HCT116 (cell line): ENCODE measurements at regions not wholly inside any gene's neighbourhood (a gene's known extent, or its start where the extent isn't known, plus 50 kb on each side); places are given as distances from the start of the nearest gene placed in this dataset.

ENCODE experiments used
- ATAC-seq: fragments of 200-7000 bp; cut with Tn5 transposase; 2 replicates; pipeline ENCODE4 v1.9.1; 2020; ENCODE audit warnings: mild to moderate bottlenecking, moderate library complexity
- BruUV-seq: library from RNA; stranded (reverse); fragments of 400-500 nt; replicated peaks from 2 replicates; lab custom pipeline; 2021; lab: Mats Ljungman, UMichigan
- CTCF ChIA-PET: fragments of 300-600 bp; sonication (Branson Sonifier 250); formaldehyde crosslinking; loops from one replicate; lab custom pipeline; 2021; ENCODE audit warnings: antibody characterized with exemption; lab: Charles Lee
- POLR2A ChIA-PET: fragments of 300-600, 350-600 bp; sonication (Branson Sonifier 250); formaldehyde crosslinking; loops from one replicate; lab custom pipeline; 2021; ENCODE audit warnings: antibody characterized with exemption; lab: Charles Lee
- RAD21 ChIA-PET, 2 experiments: fragments of 300-600 bp; sonication (Branson Sonifier 250); formaldehyde crosslinking; loops; one replicate each; lab custom pipeline; 2023; ENCODE audit warnings: low total read pairs in 2 of 2; ENCODE audit not compliant: uncharacterized antibody in 2 of 2, unreplicated experiment in 2 of 2, low non-redundant PET in 1 of 2; lab: Charles Lee
- DNase-seq: peaks from one replicate; pipeline ENCODE4 v3.0.0-alpha.2; 2010; ENCODE audit warnings: low read depth, low spot score
- H2AFZ ChIP-seq: fragments of 200-600 bp; shearing (Covaris generic), sonication (generic); 2 replicates; pipeline ENCODE4 v1.6.1; 2017; ENCODE audit warnings: low read depth, mixed run types, mixed read lengths, antibody characterized with exemption, low read length; ENCODE audit not compliant: poor library complexity, severe bottlenecking
- H3K27ac ChIP-seq: 2 replicates; pipeline ENCODE4 v1.5.1; 2012; ENCODE audit warnings: low read depth, low read length
- H3K27me3 ChIP-seq: fragments of 200-600 bp; sonication (generic); 2 replicates; pipeline ENCODE4 v1.6.1; 2016; ENCODE audit warnings: mixed run types, low read length, mixed read lengths; ENCODE audit not compliant: insufficient read depth
- H3K36me3 ChIP-seq, 2 experiments: fragments of 200-500 bp in 1 of 2; fragments of 200-600 bp in 1 of 2; sonication (Bioruptor generic) in 1 of 2; sonication (generic) in 1 of 2; 2 replicates each; pipeline versions ENCODE4 v1.5.1 to v1.6.1; 2014 to 2016; ENCODE audit warnings: low read length in 2 of 2, inconsistent platforms in 1 of 2, mixed read lengths in 1 of 2, mixed run types in 1 of 2; ENCODE audit not compliant: insufficient read depth in 2 of 2, control insufficient read depth in 1 of 2
- H3K4me1 ChIP-seq, 2 experiments: fragments of 200-600 bp in 1 of 2; sonication (generic) in 1 of 2; 2 replicates each; pipeline versions ENCODE4 v1.5.1 to v1.6.1; 2012 to 2017; ENCODE audit warnings: low read length in 2 of 2, inconsistent platforms in 1 of 2, mild to moderate bottlenecking in 1 of 2, mixed read lengths in 1 of 2, mixed run types in 1 of 2, moderate library complexity in 1 of 2; ENCODE audit not compliant: insufficient read depth in 2 of 2, control insufficient read depth in 1 of 2
- H3K4me2 ChIP-seq: fragments of 200-600 bp; sonication (generic); 2 replicates; pipeline ENCODE4 v1.6.1; 2017; ENCODE audit warnings: mixed run types, low read length, mixed read lengths
- H3K4me3 ChIP-seq, 2 experiments: fragments of 200-600 bp in 1 of 2; sonication (generic) in 1 of 2; replicated peaks in 1 of 2; 2 replicates each; pipeline ENCODE4 v1.5.1; 2011 to 2016; ENCODE audit warnings: low read length in 2 of 2, control low read depth in 1 of 2, low read depth in 1 of 2, mild to moderate bottlenecking in 1 of 2, mixed read lengths in 1 of 2, mixed run types in 1 of 2
- H3K79me2 ChIP-seq: fragments of 200-600 bp; sonication (generic); 2 replicates; pipeline ENCODE4 v1.6.1; 2017; ENCODE audit warnings: mild to moderate bottlenecking, mixed run types, low read length, moderate library complexity, mixed read lengths; ENCODE audit not compliant: insufficient read depth
- H3K9ac ChIP-seq: fragments of 200-600 bp; sonication (generic); 2 replicates; pipeline ENCODE4 v1.6.1; 2016; ENCODE audit warnings: low read length, mixed read lengths
- H3K9me2 ChIP-seq: fragments of 200-600 bp; sonication (generic), shearing (Covaris generic); 2 replicates; pipeline ENCODE4 v1.6.1; 2017; ENCODE audit warnings: mixed run types, mild to moderate bottlenecking, moderate library complexity; ENCODE audit not compliant: insufficient read depth
- H3K9me3 ChIP-seq, 2 experiments: fragments of 200-500 bp in 1 of 2; fragments of 200-600 bp in 1 of 2; sonication (Bioruptor generic) in 1 of 2; sonication (generic) in 1 of 2; 2 replicates each; pipeline ENCODE4 v1.6.1; 2014 to 2017; ENCODE audit warnings: low read length in 2 of 2, mixed read lengths in 2 of 2, inconsistent platforms in 1 of 2, low read depth in 1 of 2, mild to moderate bottlenecking in 1 of 2, mixed run types in 1 of 2, moderate library complexity in 1 of 2; ENCODE audit not compliant: control insufficient read depth in 1 of 2, insufficient read depth in 1 of 2
- H4K20me1 ChIP-seq: fragments of 200-600 bp; sonication (generic), shearing (Covaris generic); 2 replicates; pipeline ENCODE4 v1.6.1; 2017; ENCODE audit warnings: mixed run types, mild to moderate bottlenecking, moderate library complexity; ENCODE audit not compliant: insufficient read depth
- EZH2 ChIP-seq: fragments of 200-600 bp; sonication (generic); IDR thresholded peaks from 2 replicates; pipeline ENCODE4 v1.6.1; 2017; ENCODE audit warnings: antibody characterized with exemption, mixed run types
- EZH2phosphoT487 ChIP-seq: fragments of 200-600 bp; IDR thresholded peaks from 2 replicates; pipeline ENCODE4 v1.6.1; 2018; ENCODE audit warnings: antibody characterized with exemption, borderline replicate concordance
- YY1 ChIP-seq: IDR thresholded peaks from 2 replicates; pipeline ENCODE4 v1.6.1; 2011; ENCODE audit warnings: low read length, low read depth, moderate library complexity, mild to moderate bottlenecking; ENCODE audit not compliant: insufficient replicate concordance; ENCODE audit errors: extremely low read depth
- intact Hi-C: fragments of 100-400 bp; cut with micrococcal nuclease; formaldehyde crosslinking; loops from 2 replicates; pipeline ENCODE4 v1.10.0; 2022
- TF ChIP-seq, protein P1 (sequence below), 3 experiments: fragments of 200-600 bp in 1 of 3; sonication (generic) in 1 of 3; IDR thresholded peaks in 2 of 3; conservative IDR thresholded peaks in 1 of 3; 2 replicates each; pipeline ENCODE4 v1.5.1; 2012 to 2017; ENCODE audit warnings: low read depth in 2 of 3, low read length in 2 of 3, antibody characterized with exemption in 1 of 3, borderline replicate concordance in 1 of 3, control low read depth in 1 of 3, mild to moderate bottlenecking in 1 of 3, mixed read lengths in 1 of 3, mixed run types in 1 of 3, moderate library complexity in 1 of 3; ENCODE audit not compliant: insufficient read depth in 1 of 3
- TF ChIP-seq, protein P2 (sequence below): IDR thresholded peaks from 2 replicates; pipeline ENCODE4 v1.6.1; 2011; ENCODE audit warnings: mild to moderate bottlenecking, low read length, moderate library complexity; ENCODE audit not compliant: insufficient replicate concordance; ENCODE audit errors: extremely low read depth

DNA sequence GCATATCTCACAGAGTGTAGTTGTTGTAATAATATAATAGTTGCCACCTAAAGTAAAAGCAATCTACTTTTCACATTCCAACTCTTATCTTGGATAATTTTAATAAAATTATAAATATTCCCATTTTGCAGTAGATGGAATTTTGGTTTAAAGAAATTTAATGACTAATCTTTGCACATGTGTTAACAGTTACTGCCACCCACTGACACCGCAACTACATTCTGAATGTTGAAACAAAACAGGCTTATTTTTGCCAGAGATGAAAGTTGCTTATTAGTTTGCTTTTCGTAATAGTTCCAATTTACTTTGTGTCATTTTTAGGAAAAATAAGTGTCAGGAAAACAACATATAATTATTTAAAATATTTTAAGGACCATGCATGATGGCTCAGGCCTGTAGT is 557.5 kb upstream of the PCDH15 start:
- BruUV-seq, result no TSS peak
- Histone ChIP-seq H3K9me2 (no peaks in the 10 kb centered on the region), H3K9ac (no peak overlapping the region), H3K79me2 (no peaks in the 10 kb centered on the region), H3K27ac (no peak overlapping the region), H4K20me1 (no peaks in the 10 kb centered on the region), H3K36me3 (no peaks in the 10 kb centered on the region), H3K27me3 (no peaks in the 10 kb centered on the region), H3K9me3 (peaks cover 3 to 15% of the 10 kb centered on the region in 2 experiments; a peak in 3 of 4 replicates), H3K4me2 (no peak overlapping the region), H3K4me3 (no peak overlapping the region), H2AFZ (no peak overlapping the region), H3K4me1 (no peaks in the 10 kb centered on the region)
- ChIA-PET RAD21 (no interaction called here), POLR2A (no interaction called here), CTCF (no interaction called here)
- intact Hi-C loops, result no loop called here
- ATAC-seq (no peak), DNase-seq (no peak)
- TF ChIP-seq, protein P1, sequence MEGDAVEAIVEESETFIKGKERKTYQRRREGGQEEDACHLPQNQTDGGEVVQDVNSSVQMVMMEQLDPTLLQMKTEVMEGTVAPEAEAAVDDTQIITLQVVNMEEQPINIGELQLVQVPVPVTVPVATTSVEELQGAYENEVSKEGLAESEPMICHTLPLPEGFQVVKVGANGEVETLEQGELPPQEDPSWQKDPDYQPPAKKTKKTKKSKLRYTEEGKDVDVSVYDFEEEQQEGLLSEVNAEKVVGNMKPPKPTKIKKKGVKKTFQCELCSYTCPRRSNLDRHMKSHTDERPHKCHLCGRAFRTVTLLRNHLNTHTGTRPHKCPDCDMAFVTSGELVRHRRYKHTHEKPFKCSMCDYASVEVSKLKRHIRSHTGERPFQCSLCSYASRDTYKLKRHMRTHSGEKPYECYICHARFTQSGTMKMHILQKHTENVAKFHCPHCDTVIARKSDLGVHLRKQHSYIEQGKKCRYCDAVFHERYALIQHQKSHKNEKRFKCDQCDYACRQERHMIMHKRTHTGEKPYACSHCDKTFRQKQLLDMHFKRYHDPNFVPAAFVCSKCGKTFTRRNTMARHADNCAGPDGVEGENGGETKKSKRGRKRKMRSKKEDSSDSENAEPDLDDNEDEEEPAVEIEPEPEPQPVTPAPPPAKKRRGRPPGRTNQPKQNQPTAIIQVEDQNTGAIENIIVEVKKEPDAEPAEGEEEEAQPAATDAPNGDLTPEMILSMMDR (IDR thresholded peaks at IDR 0.05 in 2 of 3, conservative IDR thresholded peaks at IDR 0.05 in 1 of 3; ENCODE audit: borderline replicate concordance in 1 of 3, insufficient read depth in 1 of 3, low read depth in 2 of 3, low read length in 2 of 3), result no peak
- TF ChIP-seq, protein P2, sequence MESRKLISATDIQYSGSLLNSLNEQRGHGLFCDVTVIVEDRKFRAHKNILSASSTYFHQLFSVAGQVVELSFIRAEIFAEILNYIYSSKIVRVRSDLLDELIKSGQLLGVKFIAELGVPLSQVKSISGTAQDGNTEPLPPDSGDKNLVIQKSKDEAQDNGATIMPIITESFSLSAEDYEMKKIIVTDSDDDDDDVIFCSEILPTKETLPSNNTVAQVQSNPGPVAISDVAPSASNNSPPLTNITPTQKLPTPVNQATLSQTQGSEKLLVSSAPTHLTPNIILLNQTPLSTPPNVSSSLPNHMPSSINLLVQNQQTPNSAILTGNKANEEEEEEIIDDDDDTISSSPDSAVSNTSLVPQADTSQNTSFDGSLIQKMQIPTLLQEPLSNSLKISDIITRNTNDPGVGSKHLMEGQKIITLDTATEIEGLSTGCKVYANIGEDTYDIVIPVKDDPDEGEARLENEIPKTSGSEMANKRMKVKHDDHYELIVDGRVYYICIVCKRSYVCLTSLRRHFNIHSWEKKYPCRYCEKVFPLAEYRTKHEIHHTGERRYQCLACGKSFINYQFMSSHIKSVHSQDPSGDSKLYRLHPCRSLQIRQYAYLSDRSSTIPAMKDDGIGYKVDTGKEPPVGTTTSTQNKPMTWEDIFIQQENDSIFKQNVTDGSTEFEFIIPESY, result no peak
- TF ChIP-seq EZH2 (no peak), YY1 (no peak), EZH2phosphoT487 (no peak)
